ENCODE measurements at regions not wholly inside any gene's neighbourhood (a gene's known extent, or its start where the extent isn't known, plus 50 kb on each side); places are given as distances from the start of the nearest gene placed in this dataset.

DNA sequence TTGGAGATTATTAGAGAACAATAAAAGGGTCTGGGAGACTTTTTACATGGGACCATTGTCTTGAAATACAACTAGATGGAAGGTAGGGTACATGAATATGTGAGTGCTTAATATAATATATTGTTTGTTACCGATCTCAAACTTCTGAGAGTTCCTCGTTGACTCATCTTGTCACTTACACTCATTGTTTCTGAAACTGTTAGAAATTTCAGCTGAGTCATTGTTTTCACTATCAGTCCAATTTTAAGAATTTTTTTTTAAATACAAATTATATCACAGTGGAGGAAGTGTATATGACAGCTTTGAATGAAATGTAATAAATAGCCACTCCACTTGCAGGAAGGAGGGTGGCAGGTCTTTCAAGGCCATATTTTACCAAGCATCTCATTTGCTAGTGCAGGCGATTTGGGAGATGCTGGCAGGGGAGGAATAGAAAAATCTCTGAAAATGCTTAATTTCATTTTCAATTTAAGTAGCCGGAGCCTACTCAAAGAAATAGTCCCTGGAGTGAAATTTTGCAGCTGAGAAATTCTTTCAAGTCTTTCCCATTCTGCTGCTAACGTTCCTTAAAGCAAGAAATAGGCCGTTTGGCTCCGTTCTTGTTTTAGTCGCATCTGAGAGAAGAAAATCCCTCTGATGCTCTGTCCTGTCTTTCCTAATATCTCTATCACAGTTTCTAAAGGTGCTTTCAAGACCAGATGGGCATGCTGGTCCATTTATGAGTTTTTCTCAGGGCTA is 1404.2 kb upstream of the CELF2 start:
- TF ChIP-seq, protein P1, sequence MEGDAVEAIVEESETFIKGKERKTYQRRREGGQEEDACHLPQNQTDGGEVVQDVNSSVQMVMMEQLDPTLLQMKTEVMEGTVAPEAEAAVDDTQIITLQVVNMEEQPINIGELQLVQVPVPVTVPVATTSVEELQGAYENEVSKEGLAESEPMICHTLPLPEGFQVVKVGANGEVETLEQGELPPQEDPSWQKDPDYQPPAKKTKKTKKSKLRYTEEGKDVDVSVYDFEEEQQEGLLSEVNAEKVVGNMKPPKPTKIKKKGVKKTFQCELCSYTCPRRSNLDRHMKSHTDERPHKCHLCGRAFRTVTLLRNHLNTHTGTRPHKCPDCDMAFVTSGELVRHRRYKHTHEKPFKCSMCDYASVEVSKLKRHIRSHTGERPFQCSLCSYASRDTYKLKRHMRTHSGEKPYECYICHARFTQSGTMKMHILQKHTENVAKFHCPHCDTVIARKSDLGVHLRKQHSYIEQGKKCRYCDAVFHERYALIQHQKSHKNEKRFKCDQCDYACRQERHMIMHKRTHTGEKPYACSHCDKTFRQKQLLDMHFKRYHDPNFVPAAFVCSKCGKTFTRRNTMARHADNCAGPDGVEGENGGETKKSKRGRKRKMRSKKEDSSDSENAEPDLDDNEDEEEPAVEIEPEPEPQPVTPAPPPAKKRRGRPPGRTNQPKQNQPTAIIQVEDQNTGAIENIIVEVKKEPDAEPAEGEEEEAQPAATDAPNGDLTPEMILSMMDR (IDR thresholded peaks at IDR 0.05; ENCODE audit: low read depth, low read length, poor library complexity, severe bottlenecking), result no peak
- no peak for TF ChIP-seq EZH2phosphoT487 (IDR thresholded peaks at IDR 0.05; ENCODE audit: borderline replicate concordance, low read length)

Measured in DOHH2 (cell line).